Adrenal gland (tissue), 5 donors: ENCODE measurements at regions not wholly inside any gene's neighbourhood (a gene's known extent, or its start where the extent isn't known, plus 50 kb on each side); places are given as distances from the start of the nearest gene placed in this dataset.

Experiments
- CTCF ChIP-seq, 6 experiments: fragments of 450-650 bp in 4 of 6; fragments of 200-600 bp in 2 of 6; sonication (generic) in 1 of 6; IDR thresholded peaks; 1 replicate in 5 of 6; 2 replicates in 1 of 6; pipeline versions ENCODE4 v1.5.1 to v1.8.0; 2016 to 2021; ENCODE audit warnings: antibody characterized with exemption in 6 of 6, mild to moderate bottlenecking in 2 of 6, moderate library complexity in 1 of 6
- POLR2A ChIP-seq, 2 donors: fragments of 450-650 bp; IDR thresholded peaks; one replicate each; pipeline ENCODE4 v1.6.1; 2017; ENCODE audit warnings: antibody characterized with exemption in 2 of 2, mild to moderate bottlenecking in 2 of 2, moderate library complexity in 1 of 2
- donor health status: DM: no; HTN: no; CAD: no.

GRCh38 chr2:122515731-122516290 is 760.4 kb downstream of the TSN start:
- TF ChIP-seq POLR2A (IDR thresholded peaks at IDR 0.05) (no peak), CTCF (IDR thresholded peaks at IDR 0.05) (no peak)
